Spleen (tissue), 7 donors: ENCODE measurements at regions not wholly inside any gene's neighbourhood (a gene's known extent, or its start where the extent isn't known, plus 50 kb on each side); places are given as distances from the start of the nearest gene placed in this dataset.

Experiments used
- POLR2A ChIP-seq, 3 donors: fragments of 450-650 bp; IDR thresholded peaks; one replicate each; pipeline ENCODE4 v1.5.1; 2017; ENCODE audit warnings: antibody characterized with exemption in 3 of 3, mild to moderate bottlenecking in 1 of 3
- TF ChIP-seq, protein P1 (sequence below), 11 experiments: fragments of 200-600 bp in 7 of 11; fragments of 450-650 bp in 4 of 11; sonication (generic) in 4 of 11; IDR thresholded peaks in 8 of 11; conservative IDR thresholded peaks in 3 of 11; 1 replicate in 7 of 11; 2 replicates in 4 of 11; pipeline versions ENCODE4 v1.4.0 to v1.8.0; 2016 to 2021; ENCODE audit warnings: antibody characterized with exemption in 11 of 11, inconsistent platforms in 4 of 11, mild to moderate bottlenecking in 1 of 11
- donor health status: DM: no; HTN: no; CAD: no; lungs with moderate emphysema.
- donor health status: DM: no; HTN: no; CAD: no.
- donor health status: DM: no; HTN: no; CAD: no.

DNA sequence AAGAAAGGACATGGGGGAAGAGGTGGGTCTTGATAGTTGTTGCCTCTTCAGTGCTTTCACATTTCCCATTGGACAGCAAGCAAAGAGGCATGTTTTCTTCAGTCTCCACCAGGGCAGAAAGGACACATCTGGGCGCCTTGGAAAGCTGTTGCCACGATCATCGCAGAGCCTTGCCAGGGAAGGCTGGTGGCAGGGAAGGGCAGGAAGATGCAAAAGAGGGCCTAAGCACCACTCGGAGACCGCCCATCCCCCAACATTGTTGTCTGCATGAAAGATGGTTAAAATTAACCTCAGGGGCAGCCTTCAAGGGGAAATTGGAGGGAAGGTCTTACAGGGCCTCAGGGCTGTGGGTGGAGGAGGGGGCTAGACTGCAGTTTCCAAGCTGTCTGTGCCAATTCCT lies 114.2 kb downstream of the SOX9 start:
- no peak for TF ChIP-seq POLR2A (IDR thresholded peaks at IDR 0.05)
- TF ChIP-seq, protein P1, sequence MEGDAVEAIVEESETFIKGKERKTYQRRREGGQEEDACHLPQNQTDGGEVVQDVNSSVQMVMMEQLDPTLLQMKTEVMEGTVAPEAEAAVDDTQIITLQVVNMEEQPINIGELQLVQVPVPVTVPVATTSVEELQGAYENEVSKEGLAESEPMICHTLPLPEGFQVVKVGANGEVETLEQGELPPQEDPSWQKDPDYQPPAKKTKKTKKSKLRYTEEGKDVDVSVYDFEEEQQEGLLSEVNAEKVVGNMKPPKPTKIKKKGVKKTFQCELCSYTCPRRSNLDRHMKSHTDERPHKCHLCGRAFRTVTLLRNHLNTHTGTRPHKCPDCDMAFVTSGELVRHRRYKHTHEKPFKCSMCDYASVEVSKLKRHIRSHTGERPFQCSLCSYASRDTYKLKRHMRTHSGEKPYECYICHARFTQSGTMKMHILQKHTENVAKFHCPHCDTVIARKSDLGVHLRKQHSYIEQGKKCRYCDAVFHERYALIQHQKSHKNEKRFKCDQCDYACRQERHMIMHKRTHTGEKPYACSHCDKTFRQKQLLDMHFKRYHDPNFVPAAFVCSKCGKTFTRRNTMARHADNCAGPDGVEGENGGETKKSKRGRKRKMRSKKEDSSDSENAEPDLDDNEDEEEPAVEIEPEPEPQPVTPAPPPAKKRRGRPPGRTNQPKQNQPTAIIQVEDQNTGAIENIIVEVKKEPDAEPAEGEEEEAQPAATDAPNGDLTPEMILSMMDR (IDR thresholded peaks at IDR 0.05 in 8 of 11, conservative IDR thresholded peaks at IDR 0.05 in 3 of 11) = no peak
